ENCODE measurements at regions not wholly inside any gene's neighbourhood (a gene's known extent, or its start where the extent isn't known, plus 50 kb on each side); places are given as distances from the start of the nearest gene placed in this dataset.

- peak in 1 of 2 experiments; percentile 7 for DNase-seq
Measured at GRCh38 chr6:134739299-134740026, 210.4 kb downstream of the ALDH8A1 start.

GRCh38 chr6:134738211-134738885 is 211.6 kb downstream of the ALDH8A1 start:
- DNase-seq: no peak

GRCh38 chr6:134735461-134735860 is 214.4 kb downstream of the ALDH8A1 start:
- DNase-seq: no peak

- DNase-seq: no peak
Measured at GRCh38 chr6:134734312-134734869, 215.5 kb downstream of the ALDH8A1 start.

- DNase-seq: no peak
Measured at GRCh38 chr6:134733801-134734200, 216.1 kb downstream of the ALDH8A1 start.

GRCh38 chr6:134732763-134733162 is 217.1 kb downstream of the ALDH8A1 start:
- no peak for DNase-seq

GRCh38 chr6:134731615-134732014 is 218.3 kb downstream of the ALDH8A1 start:
- DNase-seq: no peak

GRCh38 chr6:134730013-134730412 is 219.9 kb downstream of the ALDH8A1 start:
- DNase-seq: no peak

GRCh38 chr6:134729561-134729960 is 220.3 kb downstream of the ALDH8A1 start:
- DNase-seq: no peak

- no peak for DNase-seq
Measured at GRCh38 chr6:134727081-134727480, 222.8 kb downstream of the ALDH8A1 start.

GRCh38 chr6:134725590-134725989 is 224.3 kb downstream of the ALDH8A1 start:
- no peak for DNase-seq

- DNase-seq: no peak
Measured at GRCh38 chr6:134724771-134725340, 225.0 kb downstream of the ALDH8A1 start.

GRCh38 chr6:134723081-134723871 is 226.6 kb downstream of the ALDH8A1 start:
- DNase-seq: no peak

- DNase-seq: no peak
Measured at GRCh38 chr6:134722200-134722870, 227.6 kb downstream of the ALDH8A1 start.

GRCh38 chr6:134721060-134721405 is 228.9 kb downstream of the ALDH8A1 start:
- DNase-seq: no peak

GRCh38 chr6:134720353-134721059 is 229.4 kb downstream of the ALDH8A1 start:
- DNase-seq: no peak

- no peak for DNase-seq
Measured at GRCh38 chr6:134719911-134720310, 230.0 kb downstream of the ALDH8A1 start.

GRCh38 chr6:134719286-134719685 is 230.6 kb downstream of the ALDH8A1 start:
- no peak for DNase-seq

- DNase-seq: peak in 1 of 2 experiments; percentile 3
Measured at GRCh38 chr6:134714679-134715078, 235.2 kb downstream of the ALDH8A1 start.

- DNase-seq: no peak
Measured at GRCh38 chr6:134714113-134714512, 235.8 kb downstream of the ALDH8A1 start.

GRCh38 chr6:134712311-134712710 is 237.6 kb downstream of the ALDH8A1 start:
- no peak for DNase-seq

GRCh38 chr6:134708079-134708478 is 241.8 kb downstream of the ALDH8A1 start:
- no peak for DNase-seq
